ENCODE measurements at regions not wholly inside any gene's neighbourhood (a gene's known extent, or its start where the extent isn't known, plus 50 kb on each side); places are given as distances from the start of the nearest gene placed in this dataset.
"Not testable (repeated sequence)": the region's sequence is repeated elsewhere in the genome, so short reads cannot be mapped to it uniquely, and the experiment has no call there.

GRCh38 chr6:144673807-144674206, 388.7 kb downstream of the UTRN start:
- H3K4me3 Mint-ChIP-seq = no peak overlapping the region
- ATAC-seq (no peak), DNase-seq (no peak)
- no peaks in the 10 kb centered on the region for H3K27me3 Mint-ChIP-seq (ENCODE audit: low read depth)
- H3K36me3 Mint-ChIP-seq (ENCODE audit: insufficient read depth) = peaks cover 48% of the 10 kb centered on the region
- H3K9me3 Mint-ChIP-seq = peaks cover 40% of the 10 kb centered on the region
- peaks cover 41% of the 10 kb centered on the region for H3K4me1 Mint-ChIP-seq (ENCODE audit: low read depth)

- Mint-ChIP-seq H3K36me3 (ENCODE audit: insufficient read depth) (peaks cover 40% of the 10 kb centered on the region), H3K4me1 (ENCODE audit: low read depth) (peaks cover 41% of the 10 kb centered on the region)
- peak; percentile 35 to 63 for ATAC-seq
Observed at GRCh38 chr6:144675231-144675861, 390.2 kb downstream of the UTRN start.

DNA sequence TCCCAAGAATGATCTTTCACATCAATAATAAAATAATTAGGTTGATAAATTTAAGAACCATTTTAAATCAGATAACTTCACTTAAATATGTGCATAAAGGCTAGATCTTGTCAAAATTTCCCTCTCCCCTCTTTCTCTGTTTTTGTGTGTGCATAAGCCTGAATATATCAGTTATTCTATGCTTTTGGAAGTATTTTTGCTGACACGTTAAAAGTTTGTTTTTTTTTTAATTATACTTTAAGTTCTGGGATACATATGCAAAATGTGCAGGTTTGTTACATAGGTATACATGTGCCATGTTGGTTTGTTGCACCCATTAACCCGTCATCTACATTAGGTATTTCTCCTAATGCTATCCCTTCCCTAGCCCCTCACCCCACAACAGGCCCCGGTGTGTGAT, 391.2 kb downstream of the UTRN start:
- Mint-ChIP-seq H3K9me3 (peaks cover 24% of the 10 kb centered on the region), H3K4me1 (ENCODE audit: low read depth) (peaks cover 35% of the 10 kb centered on the region), H3K36me3 (ENCODE audit: insufficient read depth) (peaks cover 39% of the 10 kb centered on the region)
- not testable (repeated sequence) for DNase-seq; ATAC-seq; H3K27me3 Mint-ChIP-seq (ENCODE audit: low read depth); H3K4me3 Mint-ChIP-seq

More at GRCh38 chr6:144675231-144675861, 390.2 kb downstream of the UTRN start:
- Mint-ChIP-seq H3K27me3 (ENCODE audit: low read depth) (no peaks in the 10 kb centered on the region), H3K9me3 (peaks cover 33% of the 10 kb centered on the region), H3K4me3 (no peak overlapping the region)
- DNase-seq = no peak

- not testable (repeated sequence) for DNase-seq; H3K4me3 Mint-ChIP-seq; ATAC-seq; H3K27me3 Mint-ChIP-seq (ENCODE audit: low read depth)
- Mint-ChIP-seq H3K4me1 (ENCODE audit: low read depth) (peaks cover 28% of the 10 kb centered on the region), H3K36me3 (ENCODE audit: insufficient read depth) (peaks cover 38% of the 10 kb centered on the region), H3K9me3 (peaks cover 14% of the 10 kb centered on the region)
Observed at GRCh38 chr6:144677263-144677662, 392.1 kb downstream of the UTRN start.

GRCh38 chr6:144678844-144679243, 393.7 kb downstream of the UTRN start:
- H3K4me3 Mint-ChIP-seq = no peak overlapping the region
- no peaks in the 10 kb centered on the region for H3K27me3 Mint-ChIP-seq (ENCODE audit: low read depth)
- no peak for DNase-seq
- no peak for ATAC-seq
- peaks cover 2% of the 10 kb centered on the region for H3K9me3 Mint-ChIP-seq
- peaks cover 44% of the 10 kb centered on the region for H3K36me3 Mint-ChIP-seq (ENCODE audit: insufficient read depth)
- peaks cover 17% of the 10 kb centered on the region for H3K4me1 Mint-ChIP-seq (ENCODE audit: low read depth)

DNA sequence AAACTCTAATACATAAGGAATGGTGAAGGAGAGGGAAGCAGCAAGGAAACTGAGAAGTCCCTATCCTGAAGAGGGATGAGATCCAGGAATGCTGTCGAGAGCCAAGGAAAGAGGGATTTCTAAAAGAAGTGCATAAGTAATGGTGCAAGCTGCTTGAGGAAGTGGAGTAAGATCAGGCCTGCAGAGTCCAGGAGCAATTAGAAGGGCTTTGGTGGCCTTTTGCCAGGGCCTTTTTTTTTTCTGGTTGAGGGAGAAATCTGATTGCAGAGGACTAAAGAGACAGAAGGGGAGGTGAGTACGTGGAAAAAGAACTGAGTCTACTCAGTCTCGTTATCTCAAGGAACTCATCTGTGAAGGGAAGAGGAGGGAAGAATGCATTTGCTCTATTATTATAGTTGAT, 396.2 kb downstream of the UTRN start:
- H3K9me3 Mint-ChIP-seq = peaks cover 13% of the 10 kb centered on the region
- H3K4me1 Mint-ChIP-seq (ENCODE audit: low read depth) = peaks cover 9% of the 10 kb centered on the region
- no peaks in the 10 kb centered on the region for H3K27me3 Mint-ChIP-seq (ENCODE audit: low read depth)
- ATAC-seq (no peak), DNase-seq (no peak)
- H3K36me3 Mint-ChIP-seq (ENCODE audit: insufficient read depth) = peaks cover 56% of the 10 kb centered on the region
- no peak overlapping the region for H3K4me3 Mint-ChIP-seq

DNA sequence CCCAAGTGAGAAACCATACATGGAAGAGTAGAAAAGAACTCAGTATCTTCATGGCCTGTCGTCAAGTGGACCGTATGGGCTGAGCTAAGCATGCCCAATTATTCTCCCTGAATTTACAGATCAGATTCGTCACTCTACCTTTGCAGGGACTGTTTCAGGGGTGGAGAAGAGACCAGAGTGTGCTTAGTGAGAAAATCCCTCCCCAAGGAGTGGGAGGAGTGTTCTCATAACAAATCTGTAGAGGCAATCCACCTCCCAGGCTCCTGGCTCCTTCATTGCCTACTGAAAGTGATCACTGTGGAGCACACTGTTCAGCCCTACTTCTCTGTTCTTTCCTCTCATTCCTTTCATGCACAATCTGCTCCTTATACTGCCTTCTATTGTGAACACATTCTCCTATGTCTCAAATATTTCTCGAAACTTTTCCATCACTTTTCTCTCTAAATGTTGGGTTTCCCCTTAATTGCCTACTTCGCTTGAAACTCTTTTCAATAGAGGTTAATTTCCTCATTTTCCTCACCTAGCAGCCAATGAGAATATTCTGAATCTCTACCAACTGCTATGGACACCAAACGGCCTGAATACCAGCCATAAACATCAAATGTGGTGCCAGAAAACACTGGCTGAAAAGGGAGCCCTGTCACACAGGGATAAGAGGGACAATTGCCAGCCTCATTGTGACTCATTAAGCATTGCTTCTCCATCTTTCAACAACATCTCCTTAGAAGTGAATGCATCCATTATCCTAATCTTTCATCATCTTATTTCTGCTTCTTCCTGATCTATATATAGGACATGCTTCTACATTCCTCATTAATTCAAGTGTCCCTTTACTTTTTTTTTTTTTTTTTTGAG, 398.3 kb downstream of the UTRN start:
- Mint-ChIP-seq H3K36me3 (ENCODE audit: insufficient read depth) (peaks cover 66% of the 10 kb centered on the region), H3K4me3 (no peak overlapping the region), H3K4me1 (ENCODE audit: low read depth) (peaks cover 4% of the 10 kb centered on the region), H3K9me3 (peaks cover 32% of the 10 kb centered on the region), H3K27me3 (ENCODE audit: low read depth) (no peaks in the 10 kb centered on the region)
- DNase-seq (no peak), ATAC-seq (no peak)

DNA sequence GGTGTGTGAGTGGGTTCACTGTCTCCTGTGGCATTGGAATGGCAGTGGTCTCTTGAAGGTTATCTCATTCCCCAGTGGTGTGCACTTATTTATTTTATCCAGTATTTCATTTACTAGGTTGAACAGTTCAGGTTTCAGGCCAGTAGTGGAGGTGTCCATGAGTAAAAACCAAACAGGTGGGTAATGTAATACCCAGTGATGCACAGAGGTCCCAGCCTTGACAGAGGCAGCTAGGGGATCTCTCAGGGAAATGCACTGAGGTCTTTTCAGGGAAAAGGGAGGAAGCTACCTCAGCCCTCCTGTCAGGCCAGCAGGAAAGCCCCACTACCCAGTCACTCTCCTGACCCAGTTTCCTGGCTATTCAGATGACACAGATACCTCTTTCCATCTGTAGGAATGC, 403.6 kb downstream of the UTRN start:
- H3K4me1 Mint-ChIP-seq (ENCODE audit: low read depth) = peaks cover 13% of the 10 kb centered on the region
- no peak for ATAC-seq
- H3K4me3 Mint-ChIP-seq = no peak overlapping the region
- peaks cover 36% of the 10 kb centered on the region for H3K9me3 Mint-ChIP-seq
- peaks cover 77% of the 10 kb centered on the region for H3K36me3 Mint-ChIP-seq (ENCODE audit: insufficient read depth)
- no peaks in the 10 kb centered on the region for H3K27me3 Mint-ChIP-seq (ENCODE audit: low read depth)
- no peak for DNase-seq

GRCh38 chr6:144689503-144690040, 404.4 kb downstream of the UTRN start:
- DNase-seq (no peak), ATAC-seq (no peak)
- Mint-ChIP-seq H3K4me3 (no peak overlapping the region), H3K9me3 (peaks cover 36% of the 10 kb centered on the region), H3K36me3 (ENCODE audit: insufficient read depth) (peaks cover 71% of the 10 kb centered on the region), H3K4me1 (ENCODE audit: low read depth) (peaks cover 21% of the 10 kb centered on the region), H3K27me3 (ENCODE audit: low read depth) (no peaks in the 10 kb centered on the region)

- ATAC-seq (no peak), DNase-seq (no peak)
- peaks cover 25% of the 10 kb centered on the region for H3K4me1 Mint-ChIP-seq (ENCODE audit: low read depth)
- H3K4me3 Mint-ChIP-seq = no peak overlapping the region
- no peaks in the 10 kb centered on the region for H3K27me3 Mint-ChIP-seq (ENCODE audit: low read depth)
- H3K36me3 Mint-ChIP-seq (ENCODE audit: insufficient read depth) = peaks cover 67% of the 10 kb centered on the region
- peaks cover 33% of the 10 kb centered on the region for H3K9me3 Mint-ChIP-seq
Observed at GRCh38 chr6:144690133-144690532, 405.0 kb downstream of the UTRN start.

GRCh38 chr6:144690666-144691065, 405.5 kb downstream of the UTRN start:
- peaks cover 62% of the 10 kb centered on the region for H3K36me3 Mint-ChIP-seq (ENCODE audit: insufficient read depth)
- peaks cover 27% of the 10 kb centered on the region for H3K9me3 Mint-ChIP-seq
- ATAC-seq (no peak), DNase-seq (no peak)
- no peaks in the 10 kb centered on the region for H3K27me3 Mint-ChIP-seq (ENCODE audit: low read depth)
- H3K4me3 Mint-ChIP-seq = no peak overlapping the region
- H3K4me1 Mint-ChIP-seq (ENCODE audit: low read depth) = peaks cover 22% of the 10 kb centered on the region

DNA sequence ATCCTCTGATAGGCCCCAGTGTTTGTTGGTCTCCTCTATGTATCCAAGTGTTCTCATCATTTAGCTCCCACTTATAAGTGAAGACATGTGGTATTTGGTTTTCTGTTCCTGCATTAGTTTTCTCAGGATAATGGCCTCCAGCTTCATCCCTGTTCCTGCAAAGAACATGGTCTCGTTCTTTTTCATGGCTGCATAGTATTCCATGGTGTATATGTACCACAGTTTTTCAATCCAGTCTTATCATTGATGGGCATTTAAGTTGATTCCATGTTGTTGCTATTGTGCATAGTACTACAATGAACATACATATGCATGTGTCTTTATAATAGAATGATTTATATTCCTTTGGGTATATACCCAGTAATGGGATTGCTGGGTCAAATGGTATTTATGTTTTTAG, 406.9 kb downstream of the UTRN start:
- ATAC-seq = not testable (repeated sequence)
- H3K4me1 Mint-ChIP-seq (ENCODE audit: low read depth) = peaks cover 29% of the 10 kb centered on the region

DNA sequence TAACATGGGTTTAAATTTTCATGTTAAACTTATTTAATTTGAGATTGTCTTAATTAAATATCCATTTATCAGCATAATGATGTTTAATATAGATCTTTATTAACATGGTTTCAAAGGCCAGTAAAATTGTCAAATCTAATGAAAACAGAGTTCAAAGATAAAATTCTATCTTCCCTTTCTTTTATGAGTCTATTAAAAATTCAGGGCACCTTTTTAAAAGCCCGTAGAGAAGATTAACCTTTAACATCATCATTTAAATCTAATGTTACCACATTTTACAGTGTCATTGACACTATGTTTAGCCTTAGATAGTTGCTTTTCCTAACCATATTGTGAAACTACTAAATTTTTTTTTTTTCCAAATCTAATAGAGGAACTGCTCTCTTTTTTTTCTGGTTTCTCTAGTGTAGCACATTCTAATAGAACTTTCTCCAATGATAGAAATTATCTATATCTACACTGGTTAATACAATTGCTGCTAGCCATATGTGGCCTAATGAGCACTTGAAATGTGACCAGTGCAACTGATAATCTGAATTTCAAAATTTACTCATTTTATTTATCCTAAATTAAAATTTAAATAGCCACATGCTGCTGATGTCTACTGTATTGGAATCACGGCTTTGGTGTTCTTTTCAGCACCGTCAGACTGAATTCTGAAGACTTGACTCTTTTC, 410.9 kb downstream of the UTRN start:
- Mint-ChIP-seq H3K9me3 (peaks cover 4% of the 10 kb centered on the region), H3K4me3 (no peak overlapping the region), H3K36me3 (ENCODE audit: insufficient read depth) (peaks cover 21% of the 10 kb centered on the region), H3K27me3 (ENCODE audit: low read depth) (no peaks in the 10 kb centered on the region), H3K4me1 (ENCODE audit: low read depth) (peaks cover 35% of the 10 kb centered on the region)
- ATAC-seq = no peak
- no peak for DNase-seq

More for the DNA sequence above, 406.9 kb downstream of the UTRN start:
- H3K27me3 Mint-ChIP-seq (ENCODE audit: low read depth); H3K4me3 Mint-ChIP-seq; DNase-seq: not testable (repeated sequence)
- peaks cover 51% of the 10 kb centered on the region for H3K36me3 Mint-ChIP-seq (ENCODE audit: insufficient read depth)
- H3K9me3 Mint-ChIP-seq = peaks cover 16% of the 10 kb centered on the region

GRCh38 chr6:144696610-144697368, 411.7 kb downstream of the UTRN start:
- peaks cover 21% of the 10 kb centered on the region for H3K36me3 Mint-ChIP-seq (ENCODE audit: insufficient read depth)
- no peaks in the 10 kb centered on the region for H3K27me3 Mint-ChIP-seq (ENCODE audit: low read depth)
- DNase-seq (no peak), ATAC-seq (no peak)
- H3K4me3 Mint-ChIP-seq = no peak overlapping the region
- peaks cover 35% of the 10 kb centered on the region for H3K4me1 Mint-ChIP-seq (ENCODE audit: low read depth)
- peaks cover 4% of the 10 kb centered on the region for H3K9me3 Mint-ChIP-seq

Measured in activated T-cell treated with anti-CD3 and anti-CD28 coated beads, Interleukin-2, amount 50 U/mL, for 4 hours (primary cell).